HG02763 (cell line): ENCODE measurements at regions not wholly inside any gene's neighbourhood (a gene's known extent, or its start where the extent isn't known, plus 50 kb on each side); places are given as distances from the start of the nearest gene placed in this dataset.

Experiments used
- ATAC-seq: cut with Tn5 transposase; IDR thresholded peaks from one replicate; pipeline ENCODE4 v1.9.1; 2021; ENCODE audit warnings: mild to moderate bottlenecking, moderate library complexity; ENCODE audit not compliant: unreplicated experiment

- ATAC-seq: no peak
Measured at GRCh38 chr1:84759756-84760155, 69.5 kb upstream of the SSX2IP start.

GRCh38 chr1:84758968-84759491 lies 68.8 kb upstream of the SSX2IP start:
- no peak for ATAC-seq

GRCh38 chr1:84758476-84758875 lies 68.2 kb upstream of the SSX2IP start:
- ATAC-seq: no peak

- ATAC-seq: no peak
Measured at GRCh38 chr1:84757301-84757700, 67.0 kb upstream of the SSX2IP start.

GRCh38 chr1:84756455-84757082 lies 66.3 kb upstream of the SSX2IP start:
- ATAC-seq: no peak

- ATAC-seq: no peak
Measured at GRCh38 chr1:84756001-84756400, 65.7 kb upstream of the SSX2IP start.

GRCh38 chr1:84755216-84755615 lies 65.0 kb upstream of the SSX2IP start:
- ATAC-seq: no peak

- no peak for ATAC-seq
Measured at GRCh38 chr1:84754386-84754703, 64.1 kb upstream of the SSX2IP start.

GRCh38 chr1:84753516-84754385 lies 63.5 kb upstream of the SSX2IP start:
- peak; percentile 54 for ATAC-seq

GRCh38 chr1:84750110-84750730 lies 60.0 kb upstream of the SSX2IP start:
- ATAC-seq: no peak

GRCh38 chr1:84749427-84749826 lies 59.2 kb upstream of the SSX2IP start:
- ATAC-seq: no peak

GRCh38 chr1:84748364-84748763 lies 58.1 kb upstream of the SSX2IP start:
- ATAC-seq: no peak

GRCh38 chr1:84745857-84746256 lies 55.6 kb upstream of the SSX2IP start:
- ATAC-seq: no peak

GRCh38 chr1:84743896-84744295 lies 53.6 kb upstream of the SSX2IP start:
- ATAC-seq: no peak

GRCh38 chr1:84742653-84743052 lies 52.4 kb upstream of the SSX2IP start:
- ATAC-seq: no peak

GRCh38 chr1:84740050-84740714 lies 49.9 kb upstream of the SSX2IP start:
- ATAC-seq: no peak
